HTR-8/SVneo (cell line): ENCODE measurements at regions not wholly inside any gene's neighbourhood (a gene's known extent, or its start where the extent isn't known, plus 50 kb on each side); places are given as distances from the start of the nearest gene placed in this dataset.

ENCODE experiments used
- DNase-seq: peaks from one replicate; pipeline ENCODE4 v3.0.0; 2011; ENCODE audit warnings: low spot score, mixed read lengths; ENCODE audit not compliant: insufficient read length
- FAIRE-seq: peaks from 2 replicates; lab custom pipeline; 2011; peaks lifted over from hg19 to GRCh38; lab: Jason Lieb, UNC

DNA sequence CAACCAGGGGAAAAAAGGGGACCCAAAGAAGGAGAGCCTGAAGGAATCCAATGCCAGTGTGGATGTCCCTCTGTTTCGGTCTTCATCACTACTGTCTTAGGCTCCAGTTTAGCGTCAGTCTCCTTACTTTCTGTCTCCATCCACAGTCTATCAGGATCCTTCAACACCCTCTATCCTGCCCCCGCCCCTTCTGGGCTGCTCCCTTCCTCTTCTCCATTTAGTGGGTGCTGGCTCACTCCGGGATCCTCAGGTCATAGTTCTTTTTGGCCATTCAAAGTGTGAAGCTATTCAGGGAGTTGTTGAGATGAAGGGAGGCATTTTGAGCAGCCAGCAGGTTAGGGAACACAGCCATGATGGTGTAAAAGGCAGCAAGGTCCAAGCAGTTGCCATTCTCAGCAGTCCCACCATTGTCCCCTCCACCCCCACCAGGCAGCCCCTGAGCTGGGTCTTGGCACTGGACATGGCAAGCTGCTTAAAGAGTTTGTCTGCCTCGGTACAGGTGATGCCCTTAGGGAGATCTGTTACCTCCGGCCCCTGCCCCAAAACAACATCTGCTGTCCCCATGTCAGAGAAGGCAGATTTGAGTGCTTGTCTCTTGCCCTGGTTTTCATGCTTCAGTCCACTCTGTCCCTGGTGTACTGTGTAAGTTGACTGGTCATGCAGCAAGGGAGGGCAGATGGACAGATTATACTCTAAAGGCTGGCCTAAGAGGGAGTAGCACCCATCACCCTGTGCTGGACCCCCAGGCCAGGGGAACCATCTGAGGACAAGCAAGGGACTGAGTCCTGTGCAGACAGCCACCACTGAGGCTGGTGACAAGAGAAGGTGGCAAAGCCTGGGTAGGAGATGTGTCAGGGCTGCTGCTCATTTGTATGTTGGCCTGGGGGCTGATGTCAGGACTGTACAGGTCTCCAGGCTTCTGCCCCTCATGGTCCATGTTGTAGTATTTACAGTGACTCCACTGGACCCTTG, 842.0 kb downstream of the HACE1 start:
- FAIRE-seq: no peak
- DNase-seq: no peak

DNA sequence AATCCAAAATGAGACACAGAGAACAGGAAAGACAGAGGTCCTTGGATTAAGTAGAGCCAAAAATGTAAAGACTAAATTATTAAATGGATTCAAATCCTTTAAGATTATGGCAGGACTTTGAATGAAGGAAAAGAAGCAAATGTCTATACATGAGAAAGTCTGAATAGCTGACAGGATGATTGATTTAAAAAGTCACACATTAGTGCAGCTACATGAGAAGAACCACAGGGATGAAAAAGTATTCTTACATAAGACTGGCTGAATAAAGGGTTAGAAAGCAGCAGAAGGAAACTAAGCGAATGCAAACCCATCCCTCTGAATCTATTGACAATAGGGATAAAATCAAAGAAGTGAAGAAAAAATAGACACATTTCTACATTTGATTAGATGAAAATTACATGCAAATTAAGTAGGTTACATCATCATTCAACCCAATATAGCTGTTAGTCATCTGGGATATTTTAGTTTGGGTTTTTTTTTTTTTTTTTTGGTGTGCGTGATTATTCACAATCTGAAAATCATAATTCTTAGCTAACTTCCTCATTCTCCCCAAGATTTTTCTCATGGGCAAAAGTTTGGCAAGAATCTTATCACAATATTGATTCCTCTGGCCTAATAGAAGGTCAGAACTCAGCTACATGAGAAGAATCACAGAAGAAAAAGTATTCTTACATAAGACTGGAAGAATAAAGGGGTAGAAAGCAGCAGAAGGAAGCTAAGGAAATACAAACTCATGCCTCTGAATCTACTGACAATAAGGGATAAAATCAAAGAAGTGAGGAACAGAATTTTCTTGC, 845.4 kb downstream of the HACE1 start:
- DNase-seq (no peak), FAIRE-seq (no peak)

DNA sequence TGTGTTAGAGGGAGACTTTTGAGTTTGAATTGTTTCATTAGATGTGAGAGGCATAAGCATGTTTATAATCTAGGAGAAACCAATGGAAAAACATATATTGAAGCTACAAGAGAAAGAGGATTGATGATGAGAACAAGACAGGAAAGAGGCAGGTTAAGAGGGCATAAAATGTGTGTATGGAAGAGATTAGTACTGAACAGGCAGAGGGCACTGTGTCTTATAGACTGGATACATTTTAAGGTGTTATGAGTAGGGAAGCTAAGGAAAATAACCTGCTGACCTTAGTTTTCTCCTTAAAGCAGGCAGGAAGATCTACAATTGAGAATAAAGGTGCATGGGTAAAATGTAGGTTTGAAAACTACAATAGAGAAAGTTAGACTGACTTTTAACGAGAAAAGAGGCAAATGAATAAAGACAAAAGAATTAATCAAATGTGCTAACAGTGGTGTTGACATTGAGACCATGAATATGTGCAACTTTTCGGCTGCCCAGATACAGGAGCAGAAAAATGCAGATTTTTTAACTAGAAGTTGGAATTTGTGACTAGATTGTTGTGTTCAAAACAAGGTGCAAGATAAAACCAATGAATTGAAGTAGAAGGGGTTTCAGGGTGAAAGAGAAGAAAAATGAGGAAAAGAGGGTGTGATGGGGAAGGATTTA, 846.3 kb downstream of the HACE1 start:
- DNase-seq (no peak), FAIRE-seq (no peak)

DNA sequence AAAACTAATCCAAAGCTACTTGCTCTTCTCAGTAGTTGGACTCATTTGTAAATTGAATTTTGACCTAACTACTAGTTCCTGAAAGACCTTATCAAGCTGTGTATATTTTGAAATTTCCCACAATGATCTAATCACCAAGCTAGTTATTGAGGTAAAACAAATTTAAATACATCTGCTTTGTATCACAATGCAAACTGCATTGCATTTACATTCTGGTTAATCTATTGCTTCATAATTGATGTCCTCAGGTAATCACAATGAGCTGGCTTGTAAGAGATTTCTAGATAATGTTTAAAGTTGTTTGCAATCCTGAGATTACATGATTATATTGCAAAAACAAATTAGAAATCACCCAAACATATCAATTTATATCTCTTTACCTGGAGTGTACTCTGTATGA, 848.8 kb downstream of the HACE1 start:
- FAIRE-seq (no peak), DNase-seq (no peak)

DNA sequence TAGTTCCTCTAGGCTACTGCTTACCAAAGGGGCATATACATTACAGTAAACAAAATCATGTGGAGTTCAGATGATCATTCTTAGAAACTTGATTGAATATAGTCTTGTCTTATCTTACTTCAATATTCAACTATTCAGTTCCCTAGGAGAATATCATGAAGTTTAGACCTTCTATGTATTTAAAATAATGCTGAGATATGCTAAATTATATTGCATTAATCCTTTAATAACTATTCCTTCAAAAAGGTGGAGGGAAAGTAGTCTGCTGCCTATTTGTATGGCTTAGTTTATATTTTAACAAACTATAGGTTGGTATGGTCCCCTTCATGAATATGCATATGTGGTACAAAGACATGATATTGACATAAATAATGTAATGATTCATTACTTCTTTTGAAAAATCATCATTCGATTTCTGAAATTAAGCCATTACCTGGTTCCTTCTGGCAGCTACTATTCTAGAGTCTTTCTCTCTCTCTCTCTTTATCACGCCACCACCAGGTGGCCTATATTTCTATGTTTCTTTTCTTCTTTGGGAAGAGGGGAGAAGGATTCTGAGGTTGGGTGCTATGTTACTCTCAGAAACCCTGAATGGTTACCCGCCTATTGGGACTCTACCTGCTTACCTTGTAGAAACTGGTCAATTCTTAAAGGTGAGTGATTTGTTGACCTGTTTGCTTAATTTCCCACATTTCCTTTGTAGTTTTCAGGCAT, 855.8 kb downstream of the HACE1 start:
- no peak for FAIRE-seq

DNA sequence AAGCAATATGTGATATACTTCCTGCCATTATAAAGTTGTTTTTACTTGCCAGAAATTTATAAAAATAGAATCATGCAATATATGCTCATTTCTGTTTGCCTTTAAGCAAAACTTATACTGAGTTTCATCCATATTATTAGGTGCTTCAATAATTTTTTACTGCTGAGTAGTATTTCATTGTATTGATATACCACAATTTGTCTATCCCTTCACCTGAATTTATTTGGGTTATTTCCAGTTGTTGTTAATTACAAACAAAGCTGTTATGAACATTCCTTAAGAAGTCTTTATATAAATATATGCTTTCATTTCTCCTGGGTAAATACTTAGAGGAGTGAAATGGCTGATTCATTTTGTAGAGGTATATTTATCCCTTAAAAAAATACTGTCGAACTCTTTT, 864.1 kb downstream of the HACE1 start:
- FAIRE-seq: no peak
- DNase-seq: no peak

More for the DNA sequence above, 855.8 kb downstream of the HACE1 start:
- DNase-seq: no peak

DNA sequence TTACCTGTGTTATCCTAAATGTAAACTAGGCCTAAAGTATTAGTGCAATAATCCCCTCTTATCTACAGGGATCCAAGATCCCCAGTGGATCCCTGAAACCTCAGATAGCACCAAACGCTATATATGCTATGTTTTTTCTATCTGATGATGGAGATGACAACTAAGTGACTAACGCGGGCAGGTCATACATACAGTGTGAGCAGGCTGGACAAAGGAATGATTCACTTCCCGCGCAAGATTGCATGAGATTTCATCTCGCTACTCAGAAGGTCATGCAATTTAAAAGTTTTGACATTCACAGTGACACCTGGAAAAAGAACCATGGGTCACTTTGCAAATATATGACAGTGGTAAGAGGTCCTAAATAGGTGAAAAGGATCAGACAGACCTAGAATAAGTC, 875.9 kb downstream of the HACE1 start:
- peak; percentile 4 for DNase-seq
- no peak for FAIRE-seq

DNA sequence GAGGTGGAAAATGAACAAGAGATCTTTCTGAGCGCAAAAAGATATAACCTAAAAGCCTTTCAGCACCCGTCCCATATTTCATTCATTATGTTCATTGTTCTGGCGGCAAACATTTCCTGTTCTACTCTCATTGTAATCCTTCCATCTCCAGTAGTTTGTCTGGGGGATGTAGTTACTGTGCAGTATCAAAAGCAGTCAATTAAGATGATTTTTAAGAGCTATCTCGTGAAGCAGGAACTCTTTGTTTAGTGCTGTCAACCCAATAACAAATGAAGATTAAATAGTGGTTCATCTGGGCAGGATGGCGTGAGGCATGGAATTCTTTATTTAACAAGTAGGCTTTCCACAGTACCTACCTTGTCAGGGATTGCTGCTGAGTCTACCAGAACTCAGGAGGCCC, 876.7 kb downstream of the HACE1 start:
- no peak for DNase-seq
- FAIRE-seq: no peak

DNA sequence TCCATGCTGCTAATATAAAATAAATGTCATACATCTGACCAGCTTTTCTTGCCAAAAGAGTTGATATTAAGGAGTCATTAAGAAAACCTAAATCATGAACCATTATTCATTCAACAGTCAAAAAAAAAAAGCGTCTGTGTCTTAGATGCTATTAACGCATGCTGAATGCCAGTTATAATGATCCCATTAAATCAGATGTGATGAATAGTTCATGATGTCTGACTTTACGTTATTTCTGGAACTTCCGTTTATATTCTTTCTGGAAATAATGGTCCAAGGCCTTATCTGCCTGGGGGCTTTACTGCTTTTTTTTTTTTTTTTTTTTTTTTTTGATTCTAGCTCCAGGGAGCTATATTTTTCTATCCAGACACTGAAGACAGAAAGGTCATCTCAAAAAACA, 877.1 kb downstream of the HACE1 start:
- DNase-seq: no peak
- no peak for FAIRE-seq

DNA sequence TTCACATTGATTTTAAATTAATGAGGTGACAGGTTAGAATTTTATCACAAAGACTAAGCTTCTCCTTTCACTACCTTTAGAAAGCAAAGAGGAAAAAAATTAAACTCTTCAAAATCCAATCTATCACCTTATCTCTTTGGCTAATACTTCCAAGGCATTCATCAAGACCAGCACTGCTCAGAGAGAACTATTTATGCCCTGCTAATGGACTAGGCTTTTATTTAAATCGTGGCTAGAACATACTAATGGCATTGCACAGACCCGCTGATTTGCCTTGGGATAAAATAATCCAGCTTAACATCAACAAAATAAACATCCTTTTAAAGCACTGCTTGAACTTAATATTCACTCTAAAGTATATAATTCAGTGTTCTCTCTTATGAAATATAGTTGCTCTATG, 880.4 kb downstream of the HACE1 start:
- FAIRE-seq: no peak

DNA sequence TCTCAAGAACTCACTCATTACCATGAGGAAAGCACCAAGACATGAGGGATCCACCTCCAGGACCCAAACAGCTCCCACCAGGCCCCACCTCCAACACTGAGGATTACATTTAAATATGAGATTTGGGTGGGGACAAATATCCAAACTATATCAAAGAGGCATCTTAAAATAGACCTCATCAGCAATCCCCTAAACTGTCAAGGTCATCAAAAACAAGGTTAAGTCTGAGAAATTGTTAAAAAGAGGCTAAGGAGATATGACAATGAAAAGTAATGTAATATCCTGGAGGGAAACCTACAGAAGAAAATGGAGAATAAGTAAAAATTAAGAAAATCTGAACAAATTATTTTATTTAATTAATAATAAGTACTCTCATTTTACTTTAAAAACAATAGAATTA, 922.3 kb downstream of the HACE1 start:
- FAIRE-seq (no peak), DNase-seq (no peak)

More for the DNA sequence above, 880.4 kb downstream of the HACE1 start:
- no peak for DNase-seq

DNA sequence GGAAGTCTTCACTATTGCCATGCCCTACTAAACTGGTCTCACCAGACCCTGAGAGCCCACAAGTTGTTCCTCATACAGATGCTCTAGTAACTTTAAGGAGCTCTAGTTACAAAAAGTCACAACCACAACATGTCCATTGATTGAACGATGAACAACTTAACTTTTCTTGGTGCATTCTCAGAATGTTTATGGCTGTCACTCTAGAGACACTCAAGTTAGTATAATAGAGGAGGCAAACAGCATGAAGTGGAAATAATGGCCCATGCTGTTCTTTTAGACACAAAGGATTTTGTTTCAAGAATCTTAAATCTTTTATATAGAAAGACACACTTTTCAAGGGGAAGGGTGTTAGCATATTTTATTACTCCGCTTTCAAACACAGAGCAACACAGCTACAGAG, 934.4 kb downstream of the HACE1 start:
- FAIRE-seq (no peak), DNase-seq (no peak)

DNA sequence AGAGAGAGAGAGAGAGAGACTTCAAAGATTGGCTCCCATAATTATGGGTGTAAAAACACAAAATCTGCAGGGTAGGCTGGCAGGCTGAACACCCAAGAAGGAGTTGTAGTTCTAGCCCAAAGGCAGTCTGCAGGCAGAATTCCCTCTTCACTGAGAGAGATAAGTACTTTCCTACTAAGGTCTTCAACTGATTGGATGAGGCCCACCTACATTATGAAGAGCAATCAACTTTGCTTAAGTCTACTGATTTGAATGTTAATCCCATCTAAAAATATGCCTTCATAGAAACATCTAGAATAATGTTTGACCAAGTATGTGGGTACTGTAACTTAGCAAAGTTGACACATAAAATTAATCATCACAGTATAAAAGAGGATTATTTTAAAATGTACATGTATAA, 949.7 kb downstream of the HACE1 start:
- DNase-seq (no peak), FAIRE-seq (no peak)

DNA sequence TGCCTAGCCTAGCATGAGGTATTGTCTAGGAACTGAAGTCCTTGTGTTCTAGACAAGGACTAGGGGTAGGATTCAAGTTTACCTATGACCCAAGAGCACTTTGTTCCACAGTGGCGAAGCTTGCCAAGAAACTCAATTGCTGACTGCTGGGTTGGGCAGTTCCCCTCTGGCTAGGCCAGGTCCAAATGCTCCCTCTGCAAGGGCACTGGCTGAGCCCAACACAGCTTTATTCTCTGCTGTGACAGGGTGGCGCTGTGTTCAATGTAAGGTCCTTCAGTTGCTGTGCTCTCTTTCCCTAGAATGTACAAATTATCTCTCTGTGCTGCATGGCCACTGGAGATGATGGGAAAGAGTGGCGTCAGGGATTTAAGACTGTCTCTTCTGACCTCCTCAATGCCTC, 950.8 kb downstream of the HACE1 start:
- FAIRE-seq (no peak), DNase-seq (no peak)

DNA sequence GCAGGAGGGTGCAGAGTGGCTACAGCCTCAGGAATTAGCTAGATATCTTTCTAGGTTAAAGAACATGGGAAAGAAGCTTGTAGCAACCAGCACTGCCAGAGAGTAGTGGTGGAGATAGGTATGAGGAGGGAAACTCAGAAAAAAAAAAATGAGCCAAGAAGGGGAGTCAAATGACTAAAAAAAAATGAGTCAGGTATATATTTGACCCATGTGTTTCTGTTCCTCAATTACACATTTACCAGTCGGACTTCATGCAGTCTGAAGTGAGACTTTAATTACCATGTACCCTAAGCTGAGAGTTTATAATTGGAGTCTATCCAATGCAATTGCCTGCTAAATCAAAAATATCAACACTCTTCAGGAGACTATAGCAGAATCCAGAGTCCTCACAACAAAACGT, 964.6 kb downstream of the HACE1 start:
- no peak for DNase-seq
- FAIRE-seq: no peak

DNA sequence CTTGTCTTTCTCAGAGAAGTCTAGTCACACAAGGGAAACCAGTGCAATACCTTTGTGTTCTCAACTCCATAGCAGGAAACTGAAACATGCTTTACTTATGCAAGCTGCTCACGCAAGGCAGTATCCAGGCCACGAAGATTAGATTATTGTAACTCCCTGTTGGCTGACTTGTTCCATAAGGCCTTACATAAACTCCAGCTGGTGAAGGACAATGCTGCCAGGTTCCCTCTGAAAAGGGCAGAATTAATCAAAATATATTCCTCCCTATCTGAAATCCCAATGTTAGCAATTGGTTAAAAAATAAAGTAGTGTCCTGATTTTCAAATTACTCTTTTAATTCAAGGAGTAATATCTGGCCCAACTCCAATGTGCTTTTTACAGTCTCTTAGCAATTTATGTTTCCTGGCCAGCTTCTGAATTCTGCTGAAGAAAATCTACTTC, 966.6 kb downstream of the HACE1 start:
- no peak for FAIRE-seq
- no peak for DNase-seq

DNA sequence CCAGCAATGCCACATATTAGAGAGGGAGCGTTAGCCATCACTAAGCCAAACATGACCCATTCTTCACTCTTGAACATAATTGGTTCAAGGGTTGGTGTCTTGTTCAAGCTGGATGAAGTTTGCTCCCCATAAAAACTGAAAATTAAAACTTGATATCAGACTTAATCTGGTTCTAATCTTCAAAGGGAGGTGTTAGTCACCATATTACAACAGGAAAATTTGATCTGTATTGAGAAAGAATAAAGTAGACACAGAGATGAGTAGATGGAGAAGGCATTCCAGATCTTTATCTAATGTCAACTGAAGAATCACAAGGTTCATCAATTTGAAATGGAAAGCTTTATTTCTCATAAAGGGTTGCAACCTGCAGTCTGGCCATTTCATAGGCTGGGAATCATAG, 972.8 kb downstream of the HACE1 start:
- FAIRE-seq (no peak), DNase-seq (no peak)

DNA sequence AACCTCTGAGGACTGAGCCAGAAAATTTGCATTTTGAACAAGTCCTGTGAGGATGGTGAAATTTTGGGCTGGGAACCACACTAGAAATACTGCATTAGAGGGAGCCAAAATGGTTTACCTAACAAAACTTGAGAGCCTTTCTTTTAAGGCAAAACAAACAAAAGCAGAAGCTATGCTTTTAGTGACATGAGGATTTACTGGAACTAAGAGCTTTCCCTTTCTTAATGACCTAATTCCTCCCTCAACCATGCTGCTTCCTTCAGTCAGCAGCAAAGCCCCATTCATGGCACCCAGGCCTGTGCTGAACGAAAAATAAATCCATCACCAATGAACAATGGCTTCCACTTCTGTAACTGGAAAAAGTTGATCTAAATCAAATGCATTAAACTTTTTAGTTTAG, 974.3 kb downstream of the HACE1 start:
- DNase-seq: no peak
- no peak for FAIRE-seq

DNA sequence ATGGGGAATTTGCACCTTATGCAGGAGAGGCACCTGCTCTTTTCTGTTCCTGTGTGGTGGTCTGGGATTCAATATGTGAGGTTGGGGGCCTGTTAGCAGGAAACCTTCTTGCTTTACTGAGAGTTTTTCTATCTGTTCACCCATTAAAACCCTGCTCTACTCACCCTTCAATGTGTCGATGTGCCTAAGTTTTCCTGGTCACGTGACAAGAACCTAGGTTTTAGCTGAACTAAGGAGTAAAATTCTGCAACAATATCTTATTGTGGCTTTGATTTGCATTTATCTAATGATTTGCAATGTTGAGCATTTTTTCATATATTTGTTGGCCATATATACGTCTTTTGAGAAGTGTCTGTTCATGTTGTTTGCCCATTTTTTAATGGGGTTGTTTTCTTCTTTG, 979.9 kb downstream of the HACE1 start:
- no peak for FAIRE-seq
- DNase-seq: no peak

DNA sequence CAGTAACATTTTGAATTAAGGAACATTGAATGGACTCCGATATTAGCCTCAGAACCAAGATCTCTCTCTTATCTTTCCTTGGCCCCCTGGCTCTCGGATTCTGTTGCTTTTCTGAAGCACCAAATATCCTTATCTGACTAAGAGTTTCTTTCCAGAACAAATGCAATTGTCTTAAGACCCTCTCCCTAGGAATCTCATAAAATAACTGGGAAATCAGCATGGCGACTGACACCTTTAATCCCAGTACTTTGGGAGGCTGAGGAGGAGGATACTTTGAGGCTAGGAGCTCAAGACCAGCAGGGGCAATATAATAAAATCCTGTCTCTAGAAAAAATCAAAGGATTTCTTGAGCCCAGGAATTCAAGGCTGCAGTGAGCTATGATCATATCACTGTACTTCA, 984.5 kb downstream of the HACE1 start:
- no peak for FAIRE-seq
- DNase-seq: no peak
